ENCODE measurements at regions not wholly inside any gene's neighbourhood (a gene's known extent, or its start where the extent isn't known, plus 50 kb on each side); places are given as distances from the start of the nearest gene placed in this dataset.

DNA sequence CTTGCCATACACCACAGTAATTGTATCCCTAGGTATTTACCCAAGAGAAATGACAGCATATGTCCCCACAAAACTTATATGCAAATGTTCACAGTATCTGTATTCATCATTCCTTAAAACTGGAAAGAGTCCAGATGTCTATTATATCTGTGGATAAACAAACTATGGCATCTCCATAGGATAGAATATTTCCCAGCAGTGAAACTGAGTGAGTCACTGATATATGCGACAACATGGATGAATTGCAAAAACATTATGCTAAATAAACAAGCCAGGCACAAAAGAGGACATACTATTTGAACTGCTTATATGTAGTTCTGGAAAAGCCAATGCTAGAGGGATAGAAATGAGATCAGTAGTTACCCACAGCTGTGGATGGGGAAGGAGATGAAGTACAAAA, 359.4 kb upstream of the DSEL start:
- intact Hi-C loops (cut with DNase I) = no loop called here
- TF ChIP-seq, protein P1, sequence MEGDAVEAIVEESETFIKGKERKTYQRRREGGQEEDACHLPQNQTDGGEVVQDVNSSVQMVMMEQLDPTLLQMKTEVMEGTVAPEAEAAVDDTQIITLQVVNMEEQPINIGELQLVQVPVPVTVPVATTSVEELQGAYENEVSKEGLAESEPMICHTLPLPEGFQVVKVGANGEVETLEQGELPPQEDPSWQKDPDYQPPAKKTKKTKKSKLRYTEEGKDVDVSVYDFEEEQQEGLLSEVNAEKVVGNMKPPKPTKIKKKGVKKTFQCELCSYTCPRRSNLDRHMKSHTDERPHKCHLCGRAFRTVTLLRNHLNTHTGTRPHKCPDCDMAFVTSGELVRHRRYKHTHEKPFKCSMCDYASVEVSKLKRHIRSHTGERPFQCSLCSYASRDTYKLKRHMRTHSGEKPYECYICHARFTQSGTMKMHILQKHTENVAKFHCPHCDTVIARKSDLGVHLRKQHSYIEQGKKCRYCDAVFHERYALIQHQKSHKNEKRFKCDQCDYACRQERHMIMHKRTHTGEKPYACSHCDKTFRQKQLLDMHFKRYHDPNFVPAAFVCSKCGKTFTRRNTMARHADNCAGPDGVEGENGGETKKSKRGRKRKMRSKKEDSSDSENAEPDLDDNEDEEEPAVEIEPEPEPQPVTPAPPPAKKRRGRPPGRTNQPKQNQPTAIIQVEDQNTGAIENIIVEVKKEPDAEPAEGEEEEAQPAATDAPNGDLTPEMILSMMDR (IDR thresholded peaks at IDR 0.05) = no peak
- ATAC-seq (no peak), DNase-seq (no peak)
- Histone ChIP-seq H3K27me3 (no peaks in the 10 kb centered on the region), H3K36me3 (no peaks in the 10 kb centered on the region), H3K4me3 (no peak overlapping the region), H3K9me3 (no peaks in the 10 kb centered on the region), H3K27ac (no peak overlapping the region), H3K4me1 (no peaks in the 10 kb centered on the region)

DNA sequence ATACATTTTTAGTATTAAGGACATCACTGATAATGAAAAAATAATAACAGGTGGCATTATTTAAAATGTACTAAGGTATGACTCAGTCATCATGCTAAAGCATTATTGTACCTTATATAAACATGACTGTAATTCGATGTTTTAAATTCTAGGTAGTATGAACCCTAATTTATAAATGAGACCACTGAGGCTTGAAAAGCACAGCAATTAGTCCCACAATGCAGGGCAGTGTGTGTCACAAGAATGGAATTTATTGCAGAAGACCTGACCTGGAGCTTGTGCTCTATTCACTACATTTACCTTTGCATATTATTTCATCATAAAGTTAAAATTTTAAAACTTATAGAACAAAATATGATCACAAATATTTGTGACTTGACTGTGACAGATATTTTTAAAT, 358.5 kb upstream of the DSEL start:
- intact Hi-C loops (cut with DNase I) = no loop called here
- Histone ChIP-seq H3K36me3 (no peaks in the 10 kb centered on the region), H3K4me1 (no peaks in the 10 kb centered on the region), H3K9me3 (no peaks in the 10 kb centered on the region), H3K27ac (no peak overlapping the region), H3K4me3 (no peak overlapping the region), H3K27me3 (no peaks in the 10 kb centered on the region)
- TF ChIP-seq, protein P1 (IDR thresholded peaks at IDR 0.05) = no peak
- ATAC-seq = no peak
- DNase-seq = no peak

DNA sequence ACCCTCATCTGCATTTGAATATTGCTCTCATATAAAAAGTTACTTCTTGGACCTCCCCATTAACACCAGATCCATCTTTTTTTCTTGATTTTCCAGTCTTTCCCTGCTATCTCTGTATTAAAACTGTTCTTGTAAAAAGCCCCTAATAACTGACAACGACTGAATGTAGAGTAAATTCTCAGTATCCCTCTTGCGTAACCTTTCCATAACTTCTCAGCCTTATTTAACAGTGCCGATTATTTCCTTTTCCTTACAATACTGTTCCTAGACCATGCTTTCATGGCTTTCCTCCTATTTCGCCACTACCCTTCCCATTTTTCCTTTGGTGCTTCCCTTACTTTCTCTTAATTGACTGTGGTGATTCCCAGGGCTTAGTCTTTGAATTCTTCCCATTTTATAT, 348.9 kb upstream of the DSEL start:
- H3K27me3 ChIP-seq = no peaks in the 10 kb centered on the region
- H3K4me3 ChIP-seq = no peak overlapping the region

DNA sequence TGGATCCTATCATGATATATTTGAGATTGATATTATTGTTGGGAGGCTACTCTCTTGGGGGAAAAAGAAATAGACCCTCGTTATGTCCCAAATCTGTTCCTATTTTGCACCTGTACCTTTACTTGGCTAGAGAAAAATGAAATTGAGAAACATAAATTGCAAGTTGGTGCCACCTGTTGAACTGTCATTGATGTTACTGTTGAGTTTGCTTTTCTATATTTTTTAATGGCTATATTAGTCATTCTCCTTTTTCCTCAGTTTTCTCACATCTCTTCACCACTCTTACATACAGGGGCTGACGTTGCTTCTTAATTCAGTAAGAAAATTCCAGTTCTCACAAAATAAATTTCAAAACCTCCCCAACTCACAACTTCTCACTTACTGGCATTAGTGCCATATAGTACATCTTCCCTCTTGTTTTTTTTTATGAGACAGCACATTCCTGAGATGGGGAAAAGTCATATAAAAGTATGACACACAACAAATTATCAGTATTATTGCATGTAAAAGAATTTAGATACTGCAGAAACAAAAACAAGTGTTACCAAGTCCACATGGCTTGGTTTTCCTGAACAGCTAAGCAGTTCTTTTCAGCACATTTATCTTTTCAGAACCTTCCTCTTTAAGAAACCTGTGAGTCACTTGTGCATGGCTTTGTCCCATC, 348.3 kb upstream of the DSEL start:
- H3K4me3 ChIP-seq = no peak overlapping the region
- DNase-seq (no peak), ATAC-seq (no peak)
- no peaks in the 10 kb centered on the region for H3K9me3 ChIP-seq
- intact Hi-C loops (cut with DNase I) = no loop called here
- no peaks in the 10 kb centered on the region for H3K4me1 ChIP-seq
- H3K36me3 ChIP-seq = no peaks in the 10 kb centered on the region
- H3K27me3 ChIP-seq = no peaks in the 10 kb centered on the region
- TF ChIP-seq, protein P1 (IDR thresholded peaks at IDR 0.05) = no peak
- H3K27ac ChIP-seq = no peak overlapping the region

More for the DNA sequence above, 348.9 kb upstream of the DSEL start:
- intact Hi-C loops (cut with DNase I) = no loop called here
- TF ChIP-seq, protein P1 (IDR thresholded peaks at IDR 0.05) = no peak
- no peak for ATAC-seq
- DNase-seq = no peak
- no peaks in the 10 kb centered on the region for H3K36me3 ChIP-seq
- no peak overlapping the region for H3K27ac ChIP-seq
- H3K9me3 ChIP-seq = no peaks in the 10 kb centered on the region
- H3K4me1 ChIP-seq = no peaks in the 10 kb centered on the region

DNA sequence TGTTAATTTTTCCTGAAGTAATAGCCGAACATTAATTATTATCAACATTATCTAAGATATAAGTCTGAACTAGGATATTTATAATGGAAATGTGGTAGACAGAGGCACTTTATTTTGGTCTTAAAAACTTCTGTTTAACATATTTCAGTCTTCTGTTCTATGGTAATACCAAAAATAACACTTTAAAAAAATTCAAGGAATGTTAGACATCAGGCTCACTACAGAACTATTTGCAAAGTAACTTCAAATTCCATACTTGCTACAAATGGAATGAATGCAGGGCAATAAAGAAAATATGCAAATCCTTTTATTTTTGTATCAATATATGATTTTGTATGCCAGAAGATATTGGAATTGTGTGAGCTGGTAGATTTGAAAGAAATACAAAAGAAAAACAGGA, 345.5 kb upstream of the DSEL start:
- Histone ChIP-seq H3K4me3 (no peak overlapping the region), H3K27me3 (no peaks in the 10 kb centered on the region), H3K9me3 (peaks cover 0 to 4% of the 10 kb centered on the region in 2 donors), H3K27ac (no peak overlapping the region), H3K4me1 (no peaks in the 10 kb centered on the region), H3K36me3 (no peaks in the 10 kb centered on the region)
- no peak for DNase-seq
- intact Hi-C loops (cut with DNase I) = no loop called here
- no peak for ATAC-seq
- TF ChIP-seq, protein P1 (IDR thresholded peaks at IDR 0.05) = no peak

All from left lung (tissue), 4 donors.